Glomerular visceral epithelial cell (primary cell): ENCODE measurements at regions not wholly inside any gene's neighbourhood (a gene's known extent, or its start where the extent isn't known, plus 50 kb on each side); places are given as distances from the start of the nearest gene placed in this dataset.

Experiments used
- DNase-seq: peaks from one replicate; pipeline ENCODE4 v3.0.0-alpha.2; 2016; ENCODE audit errors: extremely low spot score

DNA sequence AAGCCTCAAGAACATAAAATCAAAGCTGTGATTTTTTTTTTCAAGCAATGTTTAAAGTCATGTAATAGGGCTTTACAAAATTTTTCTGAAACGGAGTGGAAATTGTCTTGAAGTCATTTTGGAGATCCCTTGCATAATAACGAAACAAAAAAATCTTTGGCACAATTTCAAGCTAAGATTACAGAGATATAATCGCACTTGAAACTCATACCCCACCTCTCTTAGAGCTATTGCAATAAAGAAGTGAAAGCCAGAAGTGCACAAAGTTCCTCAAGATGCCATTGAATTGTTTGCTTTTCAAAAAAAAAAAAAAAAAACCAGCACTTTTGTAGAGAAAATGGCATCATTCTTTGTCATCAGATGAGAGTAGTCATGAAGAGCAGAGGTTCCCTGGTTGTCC is 152.3 kb downstream of the PAX3 start:
- DNase-seq, result no peak

DNA sequence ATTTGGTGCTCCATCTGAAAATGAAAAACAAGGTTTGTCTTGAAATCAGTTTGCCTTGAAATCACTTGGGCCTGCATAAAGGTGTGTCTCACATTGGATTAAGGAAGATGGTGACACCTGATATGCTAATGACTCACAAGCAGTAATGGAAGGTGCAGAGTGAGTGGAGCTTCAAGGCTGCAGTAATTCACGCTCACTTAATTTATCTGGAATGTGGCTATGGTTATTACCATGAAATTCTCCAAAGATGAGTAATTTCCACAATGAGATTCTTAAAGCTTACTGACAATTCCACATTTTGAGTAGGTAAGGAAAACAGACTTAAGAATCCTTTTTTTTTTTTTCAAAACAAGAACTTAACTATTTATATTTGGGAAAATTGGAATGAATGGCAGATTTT is 156.8 kb downstream of the PAX3 start:
- peak; percentile 83 for DNase-seq

DNA sequence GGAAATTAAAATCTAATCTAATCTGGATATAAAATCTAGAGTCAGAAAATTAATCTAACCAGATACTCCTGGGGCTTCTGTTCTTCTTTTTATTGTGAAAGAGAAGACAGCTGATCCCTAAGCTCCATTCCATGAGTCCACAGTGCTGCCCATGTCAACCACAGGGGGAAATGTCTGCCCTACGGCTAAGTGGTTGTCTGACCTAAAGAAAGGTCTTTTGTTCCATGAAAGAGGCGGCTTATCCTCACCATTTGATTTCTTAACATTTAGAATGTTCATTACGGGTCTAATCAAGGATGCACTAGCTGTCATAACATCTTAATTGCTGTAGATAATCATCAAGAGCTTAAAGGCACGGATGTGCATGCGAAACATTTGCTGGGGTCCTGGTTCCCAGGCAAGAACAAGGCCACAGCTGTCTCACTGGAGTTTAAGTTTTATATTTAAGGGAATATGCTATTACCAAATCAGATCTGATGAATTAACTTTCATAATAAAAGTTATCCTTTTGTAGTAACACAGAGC is 162.6 kb downstream of the PAX3 start:
- DNase-seq, result no peak

GRCh38 chr2:222134654-222135053 is 164.1 kb downstream of the PAX3 start:
- no peak for DNase-seq

GRCh38 chr2:222133897-222134296 is 164.9 kb downstream of the PAX3 start:
- no peak for DNase-seq

DNA sequence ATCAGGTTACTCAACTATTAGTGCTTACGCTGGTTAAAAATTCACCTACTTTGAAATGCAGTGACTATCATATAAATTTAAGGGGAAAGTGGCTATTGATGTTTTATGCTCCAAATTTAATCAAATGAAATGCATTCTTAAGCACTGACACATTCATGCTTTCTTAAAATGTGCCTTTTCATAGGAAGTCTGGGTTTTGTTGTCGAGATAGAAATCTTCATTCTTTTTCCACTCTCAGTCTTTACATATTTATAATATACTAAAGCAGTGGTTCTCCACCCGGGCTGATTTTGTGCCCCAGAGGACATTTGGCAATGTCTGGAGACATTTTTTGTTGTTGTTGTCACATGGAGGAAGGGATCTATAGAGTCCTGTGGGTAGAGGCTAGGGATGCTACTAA is 167.9 kb downstream of the PAX3 start:
- DNase-seq, result no peak

GRCh38 chr2:222127660-222128059 is 171.1 kb downstream of the PAX3 start:
- no peak for DNase-seq

- no peak for DNase-seq
Measured at GRCh38 chr2:222120933-222121332, 177.9 kb downstream of the PAX3 start.

GRCh38 chr2:222115296-222115695 is 183.5 kb downstream of the PAX3 start:
- no peak for DNase-seq

DNA sequence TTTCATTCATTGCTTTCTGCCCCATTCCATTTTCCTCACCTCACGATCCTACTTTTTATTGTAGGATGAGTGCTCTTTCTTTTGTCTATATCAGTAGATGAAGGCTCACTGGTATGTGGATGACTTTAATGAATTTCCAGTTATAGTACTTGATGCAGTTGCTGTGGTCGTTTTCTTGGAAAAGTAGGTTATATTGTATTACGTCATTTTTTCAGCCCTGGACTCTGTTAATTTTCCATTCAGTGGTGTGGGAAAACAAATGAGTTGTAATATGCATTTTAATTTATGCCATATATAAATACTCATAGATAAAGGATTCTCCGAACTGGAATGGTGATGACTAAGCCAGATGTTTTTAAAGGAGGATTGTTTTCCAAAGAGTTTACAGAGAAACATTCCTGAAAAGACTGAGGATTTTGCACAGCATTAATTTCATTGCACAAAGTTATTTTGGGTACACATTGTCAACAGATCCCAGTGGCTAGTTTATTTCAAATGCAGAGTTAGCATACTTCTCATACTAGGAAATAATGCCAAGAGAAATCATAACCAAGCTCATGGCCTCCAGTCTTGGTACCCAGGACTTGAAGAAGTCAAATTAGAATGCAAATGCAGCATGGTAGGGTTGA is 189.7 kb downstream of the PAX3 start:
- no peak for DNase-seq

DNA sequence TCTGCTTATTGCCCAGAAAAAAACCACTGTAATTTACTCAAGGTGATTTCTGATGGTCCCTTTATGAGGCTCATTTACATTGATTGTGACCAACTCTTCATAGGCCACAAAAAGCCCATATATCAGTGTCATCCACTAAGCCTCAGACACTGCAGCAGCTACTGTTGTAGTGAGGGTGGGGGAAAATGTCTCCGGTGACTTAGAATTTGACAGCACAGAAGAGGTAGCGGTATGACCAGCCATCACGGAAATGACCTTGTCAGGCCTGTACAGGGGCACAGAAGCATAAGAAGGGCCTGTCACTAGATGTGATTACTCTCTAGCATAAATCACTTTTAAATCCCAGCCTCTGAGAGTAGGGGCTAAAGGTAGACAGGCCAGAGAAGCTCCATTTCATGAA is 190.3 kb downstream of the PAX3 start:
- DNase-seq, result no peak

DNA sequence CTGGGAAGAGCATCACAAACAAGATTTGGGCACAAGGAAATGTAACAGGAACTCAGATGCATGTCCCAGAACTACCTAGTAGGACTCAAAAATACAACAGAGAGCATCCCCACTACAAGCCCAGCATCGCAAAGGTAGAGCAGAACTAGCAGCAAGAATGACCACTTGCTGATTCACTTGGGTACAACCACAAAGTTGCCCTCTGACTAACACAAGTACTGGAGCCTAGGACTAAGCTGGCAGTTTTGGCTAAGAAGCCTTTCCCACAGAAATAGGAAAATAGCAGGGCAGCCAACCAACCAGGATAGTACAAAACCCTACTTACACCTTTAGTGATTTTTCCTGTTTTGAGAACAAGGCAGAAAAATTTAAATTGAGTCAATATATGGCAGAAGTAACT is 193.8 kb downstream of the PAX3 start:
- DNase-seq, result peak; percentile 4

GRCh38 chr2:222102575-222103349 is 196.0 kb downstream of the PAX3 start:
- DNase-seq, result no peak

- no peak for DNase-seq
Measured at GRCh38 chr2:222100704-222101699, 197.8 kb downstream of the PAX3 start.

DNA sequence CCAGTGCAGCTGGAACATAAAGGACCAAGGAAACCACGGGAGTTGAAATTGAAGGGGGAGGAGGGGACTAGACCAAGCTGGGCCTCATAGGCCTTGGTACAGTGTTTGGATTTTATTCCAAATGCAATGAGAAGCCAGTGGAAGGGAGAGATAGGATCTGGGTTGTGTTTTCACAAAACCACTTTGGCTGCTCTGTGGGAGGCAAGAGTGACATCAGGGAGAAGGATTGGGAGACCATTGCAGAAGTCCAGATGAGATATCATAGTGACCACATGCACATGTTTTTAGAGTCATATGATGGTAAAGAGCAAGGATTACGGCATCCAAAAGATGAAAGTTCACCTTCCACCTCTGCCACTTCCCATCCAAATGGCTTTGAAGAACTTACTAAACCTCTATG is 210.2 kb downstream of the PAX3 start:
- no peak for DNase-seq

GRCh38 chr2:222087998-222088397 is 210.8 kb downstream of the PAX3 start:
- no peak for DNase-seq

DNA sequence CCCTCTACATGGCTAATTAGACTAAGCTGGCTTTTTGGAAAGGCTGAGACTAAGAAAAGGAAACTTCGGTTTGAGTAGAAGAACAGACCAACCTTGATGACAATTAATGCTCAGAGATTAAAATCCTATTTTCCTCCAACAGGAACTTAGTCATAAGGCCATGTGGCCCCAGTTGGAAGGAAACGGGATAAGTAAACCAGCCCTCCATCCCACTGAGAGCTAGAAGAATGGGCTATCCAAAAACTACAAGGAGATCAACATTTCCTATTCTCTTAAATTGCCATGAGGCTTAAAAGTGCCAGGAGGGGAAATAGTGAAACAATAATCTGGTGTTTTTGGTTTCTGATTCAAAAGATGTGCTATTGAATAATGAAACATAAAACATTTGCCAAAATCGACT is 216.6 kb downstream of the PAX3 start:
- DNase-seq, result no peak

GRCh38 chr2:222080141-222080540 is 218.7 kb downstream of the PAX3 start:
- no peak for DNase-seq

DNA sequence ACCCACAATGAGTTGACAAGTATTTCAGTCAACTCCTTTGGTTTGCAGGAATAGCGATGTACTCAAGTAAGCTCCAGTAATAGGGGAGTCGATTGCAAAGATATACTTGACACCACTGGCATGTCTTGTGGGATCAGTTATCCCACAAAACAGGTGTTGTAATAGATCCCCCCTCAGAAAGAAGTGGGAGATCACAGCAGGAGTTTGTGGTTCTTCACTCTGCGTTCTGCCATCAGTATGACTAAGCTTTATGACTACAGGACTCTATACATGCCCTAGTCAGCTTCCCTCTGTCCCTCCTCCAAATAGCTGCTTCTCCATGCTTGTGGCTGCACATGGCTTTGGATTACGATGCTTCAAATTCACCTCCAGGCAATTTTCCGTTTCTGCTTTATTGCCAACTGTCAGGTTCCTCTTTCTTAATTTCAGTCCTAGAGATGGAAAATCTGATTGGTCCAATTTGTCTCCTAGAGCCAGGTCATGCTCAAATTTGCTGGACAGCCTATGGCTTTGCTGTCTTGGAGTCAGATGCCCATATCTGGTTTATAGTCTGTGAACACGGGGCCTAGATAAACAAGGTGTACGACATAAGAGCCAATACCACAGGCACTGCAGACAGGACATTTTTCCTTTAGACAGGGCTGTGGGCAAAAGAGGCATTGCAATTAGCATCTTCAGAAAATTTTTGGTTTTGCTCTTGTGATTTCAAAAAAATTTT is 221.7 kb downstream of the PAX3 start:
- DNase-seq, result no peak

- no peak for DNase-seq
Measured at GRCh38 chr2:222074674-222075073, 224.1 kb downstream of the PAX3 start.

GRCh38 chr2:222071911-222072310 is 226.9 kb downstream of the PAX3 start:
- no peak for DNase-seq

DNA sequence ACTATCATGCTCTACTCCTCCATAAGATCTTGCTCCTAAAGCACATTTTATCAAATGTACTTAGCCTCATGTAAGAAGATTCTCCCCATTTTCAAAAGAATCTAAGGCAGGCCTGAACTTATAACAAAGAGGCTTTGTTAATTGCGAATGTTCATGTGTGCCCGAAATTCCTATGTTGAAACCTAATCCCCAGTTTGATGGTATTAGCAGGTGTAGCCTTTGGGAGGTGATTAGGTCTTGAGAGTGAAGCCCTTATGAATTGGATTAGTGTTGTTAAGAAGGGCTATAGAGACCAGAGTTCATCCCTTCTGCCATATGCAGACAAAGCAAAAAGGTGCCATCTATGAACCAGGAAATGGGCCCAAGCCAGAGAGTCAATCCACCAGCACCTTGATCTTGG is 234.5 kb downstream of the PAX3 start:
- DNase-seq, result no peak
